GM18502 (cell line): ENCODE measurements at regions not wholly inside any gene's neighbourhood (a gene's known extent, or its start where the extent isn't known, plus 50 kb on each side); places are given as distances from the start of the nearest gene placed in this dataset.

Source experiments
- ATAC-seq: cut with Tn5 transposase; IDR thresholded peaks from one replicate; pipeline ENCODE4 v1.9.1; 2021; ENCODE audit warnings: mild to moderate bottlenecking; ENCODE audit not compliant: unreplicated experiment, poor library complexity

- no peak for ATAC-seq
These were observed 242.3 kb upstream of the BLID start for GRCh38 chr11:122358292-122358691.

DNA sequence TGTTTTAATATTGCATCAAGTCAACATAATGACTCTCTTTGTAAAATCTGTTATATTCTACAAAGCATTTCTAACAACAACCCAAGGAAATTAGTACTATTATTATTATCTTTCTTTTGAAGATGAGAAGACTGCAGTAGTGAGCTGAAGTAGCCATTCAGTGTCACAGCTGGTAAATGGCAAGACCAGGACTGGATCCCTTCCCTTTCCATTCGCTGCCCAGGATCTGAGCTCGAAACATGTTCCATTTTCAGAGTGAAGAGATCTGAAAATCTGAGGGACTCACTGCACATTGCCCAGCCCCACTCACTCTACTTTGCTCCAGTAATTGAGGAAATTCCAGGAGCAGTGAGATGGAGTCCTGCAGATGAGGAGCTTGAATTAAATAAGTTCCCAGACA is 240.0 kb upstream of the BLID start:
- ATAC-seq, result no peak

DNA sequence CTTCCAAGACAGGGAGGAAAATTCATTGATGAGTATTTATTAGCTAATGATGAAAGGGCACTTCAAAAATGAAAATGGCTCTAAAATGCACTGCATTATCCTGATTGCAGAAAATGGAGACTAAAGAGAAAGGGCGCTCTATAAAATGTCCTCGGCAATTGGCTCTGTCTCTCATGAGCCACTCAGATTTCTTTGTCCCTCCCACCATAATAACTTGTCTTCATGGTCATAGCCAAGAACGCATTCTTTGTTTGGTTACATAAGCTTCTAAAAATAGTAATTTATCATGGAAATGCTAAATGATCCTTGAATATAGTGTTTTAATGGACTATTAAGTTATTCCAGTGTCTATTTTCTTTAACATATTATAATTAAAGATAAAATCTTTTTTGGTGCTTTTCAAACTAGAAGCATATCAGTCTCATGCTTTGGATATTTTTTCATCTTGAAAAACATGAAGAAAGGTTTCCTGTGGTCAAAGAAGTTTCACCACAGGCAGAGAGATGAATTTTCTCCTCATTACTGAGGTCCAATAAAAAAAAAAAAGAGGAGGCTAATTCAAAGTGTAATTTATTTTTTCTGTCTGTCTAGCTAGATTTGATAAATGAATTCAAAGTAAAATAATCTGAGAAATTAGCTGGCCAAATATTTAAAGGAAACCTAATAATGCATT is 238.1 kb upstream of the BLID start:
- no peak for ATAC-seq

DNA sequence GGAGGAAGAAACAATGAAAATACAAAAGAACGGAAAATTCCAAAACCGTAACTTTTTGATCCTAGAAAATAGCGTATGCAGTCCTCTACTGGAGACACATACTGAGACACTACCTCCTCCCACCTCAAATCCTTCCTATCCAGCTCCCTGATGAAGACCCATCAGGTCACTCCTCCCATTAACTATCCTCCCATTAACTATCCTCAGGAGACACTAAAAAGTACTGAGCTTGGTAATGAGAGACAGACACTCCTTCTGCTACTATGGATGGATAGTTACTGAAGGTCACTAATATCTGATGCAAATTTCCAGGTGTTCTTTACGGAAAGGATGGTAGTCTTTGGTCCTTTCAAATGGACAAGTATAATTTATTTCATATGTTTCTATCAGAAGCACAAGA is 237.5 kb upstream of the BLID start:
- ATAC-seq, result no peak

- ATAC-seq, result no peak
These were observed 232.8 kb upstream of the BLID start for GRCh38 chr11:122348659-122349409.

DNA sequence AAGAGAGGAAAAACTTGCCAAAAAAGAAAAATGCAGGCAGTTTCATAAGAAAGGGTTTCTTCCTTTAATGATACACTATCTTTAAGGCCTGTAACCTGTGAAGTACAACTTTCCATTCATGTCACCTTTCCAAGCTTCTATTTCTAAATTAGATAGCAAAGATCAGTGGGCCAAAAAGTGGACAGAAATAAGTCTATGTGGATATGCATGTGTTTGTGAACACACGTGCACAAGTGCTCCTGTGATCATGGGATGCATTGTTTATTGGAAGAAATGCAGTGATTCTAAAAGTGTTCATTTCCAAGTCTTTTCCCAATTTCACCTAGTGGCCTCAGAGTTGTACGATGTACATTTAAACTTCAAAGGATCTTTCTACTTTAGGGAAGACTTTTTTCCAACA is 230.0 kb upstream of the BLID start:
- ATAC-seq, result no peak

GRCh38 chr11:122345586-122345985 is 229.6 kb upstream of the BLID start:
- no peak for ATAC-seq

- no peak for ATAC-seq
These were observed 228.2 kb upstream of the BLID start for GRCh38 chr11:122344215-122344614.

DNA sequence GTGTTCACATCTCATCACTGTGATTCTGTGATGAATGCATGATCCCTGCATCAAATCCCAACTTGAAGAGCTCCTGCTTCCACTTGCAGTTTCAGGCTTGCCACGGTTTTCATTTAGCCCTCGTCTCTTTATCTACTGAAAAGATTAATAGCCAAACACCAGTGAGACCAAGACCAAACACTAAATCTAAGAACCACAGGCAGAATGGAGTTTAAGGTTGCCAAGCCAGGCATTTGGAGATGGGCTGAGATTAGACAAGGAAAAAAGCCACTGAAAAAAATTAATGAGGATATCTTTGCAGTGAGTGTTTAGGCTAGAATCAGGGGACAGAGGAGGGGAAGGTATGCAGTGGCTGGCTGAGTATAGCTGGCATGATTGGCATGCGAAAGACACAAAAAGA is 227.2 kb upstream of the BLID start:
- no peak for ATAC-seq

- no peak for ATAC-seq
These were observed 226.2 kb upstream of the BLID start for GRCh38 chr11:122342089-122342744.

DNA sequence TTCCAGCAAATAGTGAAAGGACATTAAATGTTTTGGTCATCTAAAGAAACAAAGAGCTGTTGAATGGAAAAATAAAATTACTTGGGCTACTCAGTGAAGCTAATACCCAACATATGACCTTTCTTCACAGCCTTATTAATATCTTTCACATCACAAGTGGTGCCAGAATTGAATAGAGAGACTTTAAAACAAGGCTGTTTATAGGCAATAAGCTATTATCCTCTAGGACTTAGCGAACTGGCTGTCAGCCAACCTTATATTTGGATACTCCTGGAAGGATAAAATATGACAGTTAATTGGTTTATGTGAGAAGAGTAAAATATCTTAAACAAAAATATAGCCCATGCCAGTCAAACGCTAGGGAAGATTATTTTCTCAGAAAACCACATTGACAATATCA is 225.5 kb upstream of the BLID start:
- no peak for ATAC-seq

DNA sequence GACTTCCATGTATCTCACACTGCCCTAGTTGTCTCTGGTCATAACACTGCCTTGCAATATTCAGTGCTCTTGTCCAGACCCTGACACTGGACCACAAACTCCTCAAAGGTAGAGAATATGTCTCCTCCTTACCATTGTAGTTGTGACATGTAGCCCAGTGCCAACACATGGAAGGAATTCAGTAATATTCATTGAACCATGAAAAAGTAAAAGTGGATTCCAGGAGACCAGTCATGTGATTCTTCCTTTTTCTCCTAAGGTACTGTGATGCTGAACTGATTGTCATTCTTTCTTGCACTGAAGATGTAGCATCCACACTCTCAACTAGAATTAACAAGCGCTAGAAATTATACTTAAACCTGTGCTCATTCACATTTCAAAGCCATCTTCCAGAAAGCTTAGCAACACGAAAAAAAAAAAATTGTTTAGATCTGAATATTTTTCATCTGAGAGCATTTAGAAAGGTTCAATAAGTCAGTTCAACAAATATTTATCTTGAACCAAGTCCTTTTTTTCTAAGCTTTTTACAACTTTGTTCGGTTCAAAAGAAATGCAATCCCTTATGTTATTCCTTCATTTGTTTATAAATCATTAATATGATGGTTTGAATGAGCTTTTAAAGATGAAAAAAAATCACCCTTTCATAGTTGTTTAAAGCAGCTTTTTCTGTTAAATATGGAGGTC is 224.7 kb upstream of the BLID start:
- ATAC-seq, result no peak

GRCh38 chr11:122339436-122340060 is 223.5 kb upstream of the BLID start:
- no peak for ATAC-seq

DNA sequence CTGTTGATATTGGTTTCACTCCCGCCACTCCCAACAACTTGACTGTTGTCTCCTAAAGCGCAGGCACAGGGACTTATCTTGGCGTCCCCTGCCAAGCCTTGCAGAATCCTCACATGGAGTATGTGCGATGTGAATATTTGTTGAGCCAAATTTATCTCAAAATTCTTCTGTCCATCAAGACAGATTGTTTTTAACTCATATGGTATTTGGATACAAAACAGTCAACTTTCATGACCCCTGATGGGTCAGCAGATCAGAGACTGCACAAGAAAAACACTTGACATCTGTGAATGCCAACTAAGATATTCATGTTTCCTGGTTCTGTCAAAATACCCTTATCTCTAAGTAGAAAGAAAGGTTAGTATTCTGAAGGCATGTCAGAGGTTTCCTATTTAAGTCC is 221.7 kb upstream of the BLID start:
- ATAC-seq, result no peak

DNA sequence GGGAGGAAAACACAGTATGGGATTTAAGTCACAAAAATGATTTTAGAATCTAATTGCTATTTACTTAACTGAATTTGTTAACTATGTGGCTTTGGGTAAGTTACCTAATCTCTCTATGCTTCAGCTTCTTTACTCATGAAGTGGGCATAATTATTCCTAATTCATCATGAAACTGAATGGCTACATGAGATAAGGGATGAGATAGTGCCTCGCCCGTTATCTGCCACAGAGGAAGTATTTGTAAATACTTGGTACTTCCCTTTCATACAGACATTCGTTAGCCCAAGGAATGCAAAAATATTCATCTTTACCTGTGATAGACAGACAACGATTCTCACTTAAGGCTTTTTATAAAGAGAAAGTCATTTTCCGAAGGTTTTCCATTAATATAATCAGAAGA is 221.2 kb upstream of the BLID start:
- ATAC-seq, result no peak

GRCh38 chr11:122336706-122337105 is 220.7 kb upstream of the BLID start:
- no peak for ATAC-seq

DNA sequence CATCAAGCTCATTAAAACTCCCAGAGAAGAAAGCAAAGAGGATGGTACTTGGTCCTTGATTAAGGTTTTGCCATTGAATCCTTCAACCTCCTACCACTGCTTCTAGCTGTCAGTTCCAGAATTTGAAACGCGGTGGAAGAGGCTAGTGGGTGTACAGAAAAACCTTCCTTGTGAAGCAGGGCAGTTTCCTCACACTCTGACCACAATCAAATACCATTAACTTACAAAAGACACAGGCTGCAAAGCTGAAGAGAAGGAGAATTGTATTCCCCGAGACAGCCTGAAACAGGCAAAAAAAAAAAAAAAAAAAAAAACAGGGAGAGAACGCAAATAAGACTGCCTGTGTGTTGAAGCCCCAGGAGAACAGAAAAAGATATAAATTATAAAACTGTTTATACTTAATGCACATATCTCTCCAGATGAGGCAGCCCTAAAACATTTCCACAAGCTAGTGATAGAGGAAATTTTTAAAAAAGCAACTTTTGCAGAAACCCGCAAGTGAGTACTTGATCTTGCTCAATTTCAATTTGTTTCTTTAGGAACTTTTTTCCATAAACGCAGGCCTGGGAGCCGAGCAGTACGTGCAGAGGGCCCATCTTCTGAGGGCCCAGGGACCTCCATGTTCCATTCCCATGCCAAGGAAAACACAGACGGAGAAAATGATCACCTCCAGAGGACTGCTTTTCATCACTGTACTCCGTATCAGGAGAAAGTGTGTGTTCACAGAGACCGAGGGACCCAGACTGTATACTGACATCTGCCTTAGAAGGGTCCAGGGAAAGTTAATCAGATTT is 218.7 kb upstream of the BLID start:
- no peak for ATAC-seq

DNA sequence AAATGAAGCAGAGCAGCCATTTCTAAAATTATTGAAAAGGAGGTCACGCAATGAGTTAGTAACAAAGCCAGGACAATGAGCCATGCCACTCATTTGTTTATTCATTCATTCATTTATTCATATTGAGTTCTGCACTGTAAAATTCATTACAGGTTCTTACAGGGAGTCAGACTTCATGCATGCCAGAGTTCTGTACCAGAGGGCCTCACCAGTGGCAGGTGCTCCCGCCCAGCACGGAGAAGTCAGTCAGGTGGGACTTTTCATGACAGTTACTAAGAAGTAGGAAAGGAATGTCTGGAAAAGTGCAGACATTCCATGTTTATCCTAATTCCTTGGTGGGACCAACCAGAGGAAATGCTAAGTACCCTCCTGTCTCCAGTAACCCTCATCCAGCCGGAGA is 217.5 kb upstream of the BLID start:
- no peak for ATAC-seq

- no peak for ATAC-seq
These were observed 215.1 kb upstream of the BLID start for GRCh38 chr11:122331079-122331478.
